ENCODE measurements at regions not wholly inside any gene's neighbourhood (a gene's known extent, or its start where the extent isn't known, plus 50 kb on each side); places are given as distances from the start of the nearest gene placed in this dataset.

DNA sequence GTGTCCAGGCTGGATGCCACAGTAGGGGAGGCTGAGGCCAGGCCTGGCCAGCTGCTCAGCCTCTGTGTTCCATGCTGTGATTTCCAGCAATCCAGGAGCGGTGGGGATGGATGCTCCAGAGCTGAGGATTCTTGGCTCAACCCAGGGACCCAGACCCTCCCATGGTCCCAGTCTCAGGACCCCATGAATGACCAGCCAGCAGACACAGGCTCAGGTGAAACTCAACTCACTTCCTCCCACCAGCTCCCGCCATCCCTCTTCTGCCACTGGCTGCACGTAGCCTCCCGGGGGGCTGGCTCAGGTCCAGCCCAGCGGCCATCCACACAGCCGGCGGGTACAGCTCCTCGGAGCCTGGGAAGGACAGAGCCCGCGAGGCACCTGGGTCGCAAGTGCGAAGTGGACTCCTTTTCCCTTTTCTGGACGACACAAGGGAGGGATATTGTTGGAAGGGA is 54.5 kb upstream of the DACT2 start:
- POLR2A ChIA-PET = no interaction called here
- DNase-seq (ENCODE audit: low read depth, low spot score) = no peak
- no peak overlapping the region for H3K27ac ChIP-seq (ENCODE audit: low read length)
- no peaks in the 10 kb centered on the region for H3K9me3 ChIP-seq (ENCODE audit: control insufficient read depth, insufficient read depth, low read depth, low read length)
- TF ChIP-seq POLR2AphosphoS5 (IDR thresholded peaks at IDR 0.05; ENCODE audit: low read depth, low read length) (no peak), SIN3A (IDR thresholded peaks at IDR 0.05; ENCODE audit: borderline replicate concordance, insufficient read depth, low read depth, low read length) (no peak), CTCF (IDR thresholded peaks at IDR 0.05) (no peak), TCF7L2 (IDR thresholded peaks at IDR 0.05; ENCODE audit: low read depth, low read length) (no peak)
- TF ChIP-seq, protein P1, sequence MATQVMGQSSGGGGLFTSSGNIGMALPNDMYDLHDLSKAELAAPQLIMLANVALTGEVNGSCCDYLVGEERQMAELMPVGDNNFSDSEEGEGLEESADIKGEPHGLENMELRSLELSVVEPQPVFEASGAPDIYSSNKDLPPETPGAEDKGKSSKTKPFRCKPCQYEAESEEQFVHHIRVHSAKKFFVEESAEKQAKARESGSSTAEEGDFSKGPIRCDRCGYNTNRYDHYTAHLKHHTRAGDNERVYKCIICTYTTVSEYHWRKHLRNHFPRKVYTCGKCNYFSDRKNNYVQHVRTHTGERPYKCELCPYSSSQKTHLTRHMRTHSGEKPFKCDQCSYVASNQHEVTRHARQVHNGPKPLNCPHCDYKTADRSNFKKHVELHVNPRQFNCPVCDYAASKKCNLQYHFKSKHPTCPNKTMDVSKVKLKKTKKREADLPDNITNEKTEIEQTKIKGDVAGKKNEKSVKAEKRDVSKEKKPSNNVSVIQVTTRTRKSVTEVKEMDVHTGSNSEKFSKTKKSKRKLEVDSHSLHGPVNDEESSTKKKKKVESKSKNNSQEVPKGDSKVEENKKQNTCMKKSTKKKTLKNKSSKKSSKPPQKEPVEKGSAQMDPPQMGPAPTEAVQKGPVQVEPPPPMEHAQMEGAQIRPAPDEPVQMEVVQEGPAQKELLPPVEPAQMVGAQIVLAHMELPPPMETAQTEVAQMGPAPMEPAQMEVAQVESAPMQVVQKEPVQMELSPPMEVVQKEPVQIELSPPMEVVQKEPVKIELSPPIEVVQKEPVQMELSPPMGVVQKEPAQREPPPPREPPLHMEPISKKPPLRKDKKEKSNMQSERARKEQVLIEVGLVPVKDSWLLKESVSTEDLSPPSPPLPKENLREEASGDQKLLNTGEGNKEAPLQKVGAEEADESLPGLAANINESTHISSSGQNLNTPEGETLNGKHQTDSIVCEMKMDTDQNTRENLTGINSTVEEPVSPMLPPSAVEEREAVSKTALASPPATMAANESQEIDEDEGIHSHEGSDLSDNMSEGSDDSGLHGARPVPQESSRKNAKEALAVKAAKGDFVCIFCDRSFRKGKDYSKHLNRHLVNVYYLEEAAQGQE (IDR thresholded peaks at IDR 0.05; ENCODE audit: insufficient read depth in 1 of 2, low read depth in 2 of 2, low read length in 1 of 2) = no peak
- H3K4me1 ChIP-seq (ENCODE audit: control insufficient read depth, insufficient read depth, low read length) = peaks cover 6% of the 10 kb centered on the region; the same call in 1 of the 2 replicates
- H3K4me3 ChIP-seq (ENCODE audit: low read depth in 2 of 2, low read length in 2 of 2) = no peak overlapping the region
- BruUV-seq (replicated peaks) = no TSS peak
- H3K27me3 ChIP-seq (ENCODE audit: control insufficient read depth, insufficient read depth, low read length) = no peaks in the 10 kb centered on the region; the same call in 1 of the 2 replicates
- CTCF ChIA-PET = no interaction called here
- ATAC-seq = no peak
- H3K36me3 ChIP-seq (ENCODE audit: control insufficient read depth, insufficient read depth, low read length) = no peaks in the 10 kb centered on the region
- intact Hi-C loops (cut with micrococcal nuclease; ENCODE audit: unreplicated experiment) (loop anchor here (5.0 kb wide), 1 partner anchor 338 kb away; no protein-coding TSS in a partner anchor), in situ Hi-C loops (cut with HindIII; ENCODE audit: low pct_unique_long_range_greater_than_20kb, low sequenced_read_pairs) (no loop called here)

- ChIA-PET POLR2A (no interaction called here), CTCF (no interaction called here)
- H3K36me3 ChIP-seq (ENCODE audit: control insufficient read depth, insufficient read depth, low read length) = no peaks in the 10 kb centered on the region
- in situ Hi-C loops (cut with HindIII; ENCODE audit: low pct_unique_long_range_greater_than_20kb, low sequenced_read_pairs) = no loop called here
- H3K4me3 ChIP-seq (ENCODE audit: low read depth in 2 of 2, low read length in 2 of 2) = no peak overlapping the region
- TF ChIP-seq, protein P1 (IDR thresholded peaks at IDR 0.05; ENCODE audit: insufficient read depth in 1 of 2, low read depth in 2 of 2, low read length in 1 of 2) = no peak
- TF ChIP-seq TCF7L2 (IDR thresholded peaks at IDR 0.05; ENCODE audit: low read depth, low read length) (no peak), CTCF (IDR thresholded peaks at IDR 0.05) (no peak), POLR2AphosphoS5 (IDR thresholded peaks at IDR 0.05; ENCODE audit: low read depth, low read length) (no peak), SIN3A (IDR thresholded peaks at IDR 0.05; ENCODE audit: borderline replicate concordance, insufficient read depth, low read depth, low read length) (no peak)
- no peaks in the 10 kb centered on the region; the same call in 1 of the 2 replicates for H3K27me3 ChIP-seq (ENCODE audit: control insufficient read depth, insufficient read depth, low read length)
- no peak for ATAC-seq
- no peak for DNase-seq (ENCODE audit: low read depth, low spot score)
- peaks cover 6% of the 10 kb centered on the region; the same call in 1 of the 2 replicates for H3K4me1 ChIP-seq (ENCODE audit: control insufficient read depth, insufficient read depth, low read length)
- H3K27ac ChIP-seq (ENCODE audit: low read length) = no peak overlapping the region
- H3K9me3 ChIP-seq (ENCODE audit: control insufficient read depth, insufficient read depth, low read depth, low read length) = no peaks in the 10 kb centered on the region
- intact Hi-C loops (cut with micrococcal nuclease; ENCODE audit: unreplicated experiment) = loop anchor here (5.0 kb wide), 1 partner anchor 338 kb away; no protein-coding TSS in a partner anchor
- BruUV-seq (replicated peaks) = no TSS peak
Observed at GRCh38 chr6:168374541-168375071, 55.0 kb upstream of the DACT2 start.
